ENCODE measurements at regions not wholly inside any gene's neighbourhood (a gene's known extent, or its start where the extent isn't known, plus 50 kb on each side); places are given as distances from the start of the nearest gene placed in this dataset.

DNA sequence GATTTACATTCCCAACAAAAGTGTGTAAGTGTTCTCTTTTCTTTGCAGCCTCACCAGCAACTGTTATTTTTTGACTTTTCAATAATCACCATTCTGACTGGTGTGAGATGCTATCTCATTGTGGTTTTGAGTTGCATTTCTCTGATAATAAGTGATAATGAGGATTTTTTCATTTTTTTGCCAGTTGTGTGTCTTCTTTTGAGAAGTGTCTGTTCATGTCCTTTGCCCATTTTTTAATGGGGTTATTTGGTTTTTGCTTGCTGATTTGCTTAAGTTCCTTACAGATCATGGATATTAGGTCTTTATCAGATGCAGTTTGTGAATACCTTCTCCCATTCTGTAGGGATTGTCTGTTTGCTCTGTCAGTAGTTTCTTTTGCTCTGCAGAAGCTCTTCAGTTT lies 107.7 kb downstream of the EHF start:
- TF ChIP-seq MAX (IDR thresholded peaks at IDR 0.05) = no peak
- TF ChIP-seq PRMT3 (CRISPR knock-in tag; IDR thresholded peaks at IDR 0.05; ENCODE audit: borderline replicate concordance, low read depth) = no peak
- TF ChIP-seq MAFF (IDR thresholded peaks at IDR 0.05; ENCODE audit: low read depth, low read length) = no peak
- TF ChIP-seq TCF12 (IDR thresholded peaks at IDR 0.05) = no peak
- TF ChIP-seq TCF12 (CRISPR knock-in tag; IDR thresholded peaks at IDR 0.05) = no peak
- TF ChIP-seq ZSCAN20 (CRISPR knock-in tag; IDR thresholded peaks at IDR 0.05; ENCODE audit: borderline replicate concordance) = no peak
- TF ChIP-seq SIN3A (IDR thresholded peaks at IDR 0.05; ENCODE audit: borderline replicate concordance, low read depth, low read length) = no peak
- no peak for TF ChIP-seq EZH2 (conservative IDR thresholded peaks at IDR 0.05; ENCODE audit: low read depth, low read length)
- TF ChIP-seq ZKSCAN5 (CRISPR knock-in tag; IDR thresholded peaks at IDR 0.05) = no peak
- no peak for TF ChIP-seq CTCF (CRISPR knock-in tag; IDR thresholded peaks at IDR 0.05)
- no peak for TF ChIP-seq RNF2 (conservative IDR thresholded peaks at IDR 0.05; ENCODE audit: low read depth)
- no peak for TF ChIP-seq POLR2A (IDR thresholded peaks at IDR 0.05; ENCODE audit: insufficient read depth in 1 of 2, low read depth in 2 of 2, low read length in 2 of 2)
- TF ChIP-seq CEBPZ (IDR thresholded peaks at IDR 0.05; ENCODE audit: low read length) = no peak
- no peak for TF ChIP-seq ZBTB21 (CRISPR knock-in tag; IDR thresholded peaks at IDR 0.05)
- TF ChIP-seq ZNF746 (CRISPR knock-in tag; IDR thresholded peaks at IDR 0.05) = no peak
